ENCODE measurements at regions not wholly inside any gene's neighbourhood (a gene's known extent, or its start where the extent isn't known, plus 50 kb on each side); places are given as distances from the start of the nearest gene placed in this dataset.

GRCh38 chr14:85325134-85326017 lies 204.6 kb upstream of the FLRT2 start:
- DNase-seq (ENCODE audit: low spot score): no peak
- no peaks in the 10 kb centered on the region for H3K36me3 ChIP-seq
- H3K9me3 ChIP-seq: no peaks in the 10 kb centered on the region
- WGBS: 96% methylated on average over 3 of the region's 3 CpGs
- TF ChIP-seq POLR2AphosphoS5 (IDR thresholded peaks at IDR 0.05) (no peak), POLR2A (IDR thresholded peaks at IDR 0.05) (no peak)
- H3K27me3 ChIP-seq (replicated peaks; ENCODE audit: insufficient read depth): no peaks in the 10 kb centered on the region
- H3K27ac ChIP-seq: no peak overlapping the region
- no peaks in the 10 kb centered on the region for H3K4me1 ChIP-seq (replicated peaks)
- no peak overlapping the region for H3K4me3 ChIP-seq
- intact Hi-C loops (cut with DNase I): no loop called here

- intact Hi-C loops (cut with DNase I): no loop called here
- H3K36me3 ChIP-seq: no peaks in the 10 kb centered on the region
- 10% methylated on average over 1 of the region's 1 CpG for WGBS
- TF ChIP-seq POLR2A (IDR thresholded peaks at IDR 0.05): no peak
- no peak for TF ChIP-seq POLR2AphosphoS5 (IDR thresholded peaks at IDR 0.05)
- no peak for TF ChIP-seq CTCF (IDR thresholded peaks at IDR 0.05)
- H3K4me1 ChIP-seq (replicated peaks): no peaks in the 10 kb centered on the region
- H3K4me3 ChIP-seq: no peak overlapping the region
- H3K9me3 ChIP-seq: no peaks in the 10 kb centered on the region
- H3K27ac ChIP-seq: no peak overlapping the region
- DNase-seq (ENCODE audit: low spot score): no peak
- no peaks in the 10 kb centered on the region for H3K27me3 ChIP-seq (replicated peaks; ENCODE audit: insufficient read depth)
Observed at GRCh38 chr14:85332401-85332800, 197.5 kb upstream of the FLRT2 start.

GRCh38 chr14:85333313-85333712 lies 196.6 kb upstream of the FLRT2 start:
- intact Hi-C loops (cut with DNase I): no loop called here
- Histone ChIP-seq H3K36me3 (no peaks in the 10 kb centered on the region), H3K27me3 (replicated peaks; ENCODE audit: insufficient read depth) (no peaks in the 10 kb centered on the region), H3K9me3 (no peaks in the 10 kb centered on the region), H3K4me1 (replicated peaks) (no peaks in the 10 kb centered on the region), H3K27ac (no peak overlapping the region), H3K4me3 (no peak overlapping the region)
- TF ChIP-seq POLR2AphosphoS5 (IDR thresholded peaks at IDR 0.05): no peak
- DNase-seq (ENCODE audit: low spot score): no peak
- WGBS: 84% methylated on average over 3 of the region's 3 CpGs

- intact Hi-C loops (cut with DNase I): no loop called here
- Histone ChIP-seq H3K4me1 (replicated peaks) (no peaks in the 10 kb centered on the region), H3K36me3 (no peaks in the 10 kb centered on the region), H3K9me3 (no peaks in the 10 kb centered on the region), H3K4me3 (no peak overlapping the region), H3K27me3 (replicated peaks; ENCODE audit: insufficient read depth) (no peaks in the 10 kb centered on the region), H3K27ac (no peak overlapping the region)
- TF ChIP-seq POLR2A (IDR thresholded peaks at IDR 0.05) (no peak), POLR2AphosphoS5 (IDR thresholded peaks at IDR 0.05) (no peak), CTCF (IDR thresholded peaks at IDR 0.05) (no peak)
- WGBS: 94% methylated on average over 4 of the region's 4 CpGs
- DNase-seq (ENCODE audit: low spot score): no peak
Observed at GRCh38 chr14:85333841-85334240, 196.1 kb upstream of the FLRT2 start.

GRCh38 chr14:85334316-85334715 lies 195.6 kb upstream of the FLRT2 start:
- Histone ChIP-seq H3K4me3 (no peak overlapping the region), H3K4me1 (replicated peaks) (no peaks in the 10 kb centered on the region), H3K27ac (no peak overlapping the region), H3K27me3 (replicated peaks; ENCODE audit: insufficient read depth) (no peaks in the 10 kb centered on the region), H3K9me3 (no peaks in the 10 kb centered on the region), H3K36me3 (no peaks in the 10 kb centered on the region)
- intact Hi-C loops (cut with DNase I): no loop called here
- DNase-seq (ENCODE audit: low spot score): no peak
- TF ChIP-seq POLR2A (IDR thresholded peaks at IDR 0.05) (no peak), POLR2AphosphoS5 (IDR thresholded peaks at IDR 0.05) (no peak), CTCF (IDR thresholded peaks at IDR 0.05) (no peak)
- WGBS: 94% methylated on average over 3 of the region's 3 CpGs

GRCh38 chr14:85336257-85336656 lies 193.7 kb upstream of the FLRT2 start:
- intact Hi-C loops (cut with DNase I): no loop called here

More at GRCh38 chr14:85336257-85336656, 193.7 kb upstream of the FLRT2 start:
- H3K9me3 ChIP-seq: no peaks in the 10 kb centered on the region
- H3K36me3 ChIP-seq: no peaks in the 10 kb centered on the region
- H3K27me3 ChIP-seq (replicated peaks; ENCODE audit: insufficient read depth): no peaks in the 10 kb centered on the region
- WGBS: 100% methylated on average over 1 of the region's 1 CpG
- TF ChIP-seq POLR2AphosphoS5 (IDR thresholded peaks at IDR 0.05) (no peak), POLR2A (IDR thresholded peaks at IDR 0.05) (no peak)
- H3K4me1 ChIP-seq (replicated peaks): no peaks in the 10 kb centered on the region
- H3K27ac ChIP-seq: no peak overlapping the region
- no peak overlapping the region for H3K4me3 ChIP-seq
- no peak for DNase-seq (ENCODE audit: low spot score)

All from prostate gland (tissue), 2 donors.